RWPE2 (cell line): ENCODE measurements at regions not wholly inside any gene's neighbourhood (a gene's known extent, or its start where the extent isn't known, plus 50 kb on each side); places are given as distances from the start of the nearest gene placed in this dataset.

Experiments used
- ATAC-seq: fragments of 200-7000 bp; cut with Tn5 transposase; 3 replicates; pipeline ENCODE4 v1.9.1; 2021; ENCODE audit warnings: low read depth
- DNase-seq: peaks from one replicate; pipeline ENCODE4 v3.0.0-alpha.2; 2020; ENCODE audit warnings: low spot score
- H3K27ac ChIP-seq: fragments of 450-650 bp; 2 replicates; pipeline ENCODE4 v1.5.1; 2017; ENCODE audit warnings: mild to moderate bottlenecking; ENCODE audit not compliant: poor library complexity, severe bottlenecking
- H3K27me3 ChIP-seq: fragments of 250-450 bp; sonication (Bioruptor Pico); 2 replicates; pipeline ENCODE4 v1.5.1; 2021; ENCODE audit warnings: mild to moderate bottlenecking, moderate library complexity; ENCODE audit not compliant: insufficient read depth, poor library complexity, severe bottlenecking
- H3K36me3 ChIP-seq: fragments of 250-450 bp; sonication (Bioruptor Pico); 2 replicates; pipeline ENCODE4 v1.5.1; 2020; ENCODE audit warnings: low read depth, mild to moderate bottlenecking, moderate library complexity
- H3K4me1 ChIP-seq: fragments of 250-450 bp; sonication (Bioruptor Pico); 2 replicates; pipeline ENCODE4 v1.5.1; 2021; ENCODE audit warnings: mild to moderate bottlenecking, moderate library complexity; ENCODE audit not compliant: insufficient read depth, poor library complexity, severe bottlenecking
- H3K4me3 ChIP-seq: fragments of 250-450 bp; sonication (Bioruptor Pico); 2 replicates; pipeline ENCODE4 v1.5.1; 2021; ENCODE audit warnings: mild to moderate bottlenecking, moderate library complexity; ENCODE audit not compliant: severe bottlenecking
- H3K9me3 ChIP-seq: fragments of 250-450 bp; sonication (Bioruptor Pico); 2 replicates; pipeline ENCODE4 v1.5.1; 2021; ENCODE audit warnings: mild to moderate bottlenecking, moderate library complexity; ENCODE audit not compliant: severe bottlenecking
- TF ChIP-seq, protein P1 (sequence below): fragments of 450-650 bp; IDR thresholded peaks from one replicate; pipeline ENCODE4 v1.5.1; 2017; ENCODE audit warnings: mild to moderate bottlenecking, moderate library complexity; ENCODE audit not compliant: poor library complexity, severe bottlenecking

DNA sequence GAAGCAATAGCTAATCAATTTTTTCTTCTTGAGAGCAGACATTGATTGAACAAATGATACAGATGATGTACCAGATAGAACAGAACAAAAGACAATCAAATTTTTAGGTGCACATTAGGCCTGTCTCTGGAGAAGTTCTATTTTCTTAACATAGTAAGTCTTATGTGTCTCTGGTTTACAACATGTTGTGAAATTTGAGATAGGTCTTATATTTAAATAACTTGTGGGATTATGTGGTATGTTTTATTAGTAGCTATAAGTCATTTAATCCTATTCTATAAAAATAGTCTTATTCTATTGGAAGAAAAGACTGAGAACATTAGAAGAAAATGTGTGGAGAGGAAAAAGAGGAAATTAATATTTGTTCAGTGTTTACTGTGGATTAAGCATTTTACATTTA is 358.0 kb downstream of the ATP23 start:
- Histone ChIP-seq H3K9me3 (no peaks in the 10 kb centered on the region), H3K36me3 (no peaks in the 10 kb centered on the region), H3K4me1 (peaks cover 2% of the 10 kb centered on the region), H3K27ac (no peak overlapping the region), H3K27me3 (no peaks in the 10 kb centered on the region), H3K4me3 (no peak overlapping the region)
- DNase-seq (no peak), ATAC-seq (no peak)
- TF ChIP-seq, protein P1, sequence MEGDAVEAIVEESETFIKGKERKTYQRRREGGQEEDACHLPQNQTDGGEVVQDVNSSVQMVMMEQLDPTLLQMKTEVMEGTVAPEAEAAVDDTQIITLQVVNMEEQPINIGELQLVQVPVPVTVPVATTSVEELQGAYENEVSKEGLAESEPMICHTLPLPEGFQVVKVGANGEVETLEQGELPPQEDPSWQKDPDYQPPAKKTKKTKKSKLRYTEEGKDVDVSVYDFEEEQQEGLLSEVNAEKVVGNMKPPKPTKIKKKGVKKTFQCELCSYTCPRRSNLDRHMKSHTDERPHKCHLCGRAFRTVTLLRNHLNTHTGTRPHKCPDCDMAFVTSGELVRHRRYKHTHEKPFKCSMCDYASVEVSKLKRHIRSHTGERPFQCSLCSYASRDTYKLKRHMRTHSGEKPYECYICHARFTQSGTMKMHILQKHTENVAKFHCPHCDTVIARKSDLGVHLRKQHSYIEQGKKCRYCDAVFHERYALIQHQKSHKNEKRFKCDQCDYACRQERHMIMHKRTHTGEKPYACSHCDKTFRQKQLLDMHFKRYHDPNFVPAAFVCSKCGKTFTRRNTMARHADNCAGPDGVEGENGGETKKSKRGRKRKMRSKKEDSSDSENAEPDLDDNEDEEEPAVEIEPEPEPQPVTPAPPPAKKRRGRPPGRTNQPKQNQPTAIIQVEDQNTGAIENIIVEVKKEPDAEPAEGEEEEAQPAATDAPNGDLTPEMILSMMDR, result no peak

- Histone ChIP-seq H3K4me3 (no peak overlapping the region), H3K27me3 (no peaks in the 10 kb centered on the region), H3K9me3 (no peaks in the 10 kb centered on the region), H3K36me3 (no peaks in the 10 kb centered on the region), H3K4me1 (peaks cover 2% of the 10 kb centered on the region), H3K27ac (no peak overlapping the region)
- ATAC-seq, result no peak
- TF ChIP-seq, protein P1, result no peak
- no peak for DNase-seq
Measured at GRCh38 chr12:58301038-58301729, 359.8 kb downstream of the ATP23 start.

DNA sequence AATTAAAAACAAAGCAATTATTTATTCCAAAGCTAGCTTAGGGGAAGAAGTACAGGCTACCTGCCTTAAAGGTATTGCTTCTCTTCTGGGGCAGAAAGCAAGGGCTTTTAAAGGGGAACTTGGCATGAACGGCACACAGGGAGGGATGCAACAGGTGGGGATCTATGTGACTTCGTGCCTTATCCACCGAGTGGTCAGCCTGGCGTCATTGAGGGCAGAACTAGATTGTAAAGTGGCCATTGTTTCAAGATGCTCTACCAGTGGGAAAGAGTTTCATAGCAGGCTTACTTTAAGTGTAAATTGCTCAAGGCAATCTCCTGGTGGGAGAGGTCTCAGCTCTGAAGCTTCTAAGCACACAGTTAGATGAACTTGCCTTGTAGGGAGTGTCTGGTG is 360.4 kb downstream of the ATP23 start:
- no peak for DNase-seq
- TF ChIP-seq, protein P1, result no peak
- Histone ChIP-seq H3K27ac (no peak overlapping the region), H3K9me3 (no peaks in the 10 kb centered on the region), H3K27me3 (no peaks in the 10 kb centered on the region), H3K4me1 (peaks cover 2% of the 10 kb centered on the region), H3K4me3 (no peak overlapping the region), H3K36me3 (no peaks in the 10 kb centered on the region)
- ATAC-seq, result no peak

DNA sequence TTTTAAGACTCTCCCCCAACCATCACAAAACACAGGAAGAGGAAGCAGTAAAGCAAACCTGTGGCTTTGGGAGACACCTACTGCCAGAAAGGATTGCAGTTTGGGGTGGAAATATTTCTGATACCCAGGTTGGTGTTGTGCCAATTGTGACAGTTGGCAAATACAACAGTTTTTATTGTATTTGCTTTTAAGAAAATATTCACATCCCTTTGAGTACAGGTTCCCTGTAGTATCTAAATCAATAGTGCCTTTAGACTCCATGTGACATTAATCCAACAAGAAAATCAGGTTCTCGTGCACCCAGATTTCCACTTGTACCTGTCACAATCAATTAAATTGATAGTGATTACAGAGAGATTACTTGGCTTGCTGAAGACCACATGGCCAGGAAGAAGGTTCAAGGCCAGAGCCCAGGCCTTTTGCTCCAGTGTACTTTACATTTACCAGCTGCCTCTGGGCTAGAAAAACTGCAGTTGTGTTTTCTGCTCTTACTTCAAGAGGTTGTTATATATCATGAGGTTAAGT is 361.2 kb downstream of the ATP23 start:
- Histone ChIP-seq H3K36me3 (no peaks in the 10 kb centered on the region), H3K27me3 (no peaks in the 10 kb centered on the region), H3K4me1 (peaks cover 2% of the 10 kb centered on the region), H3K4me3 (no peak overlapping the region), H3K27ac (no peak overlapping the region), H3K9me3 (peaks cover 3% of the 10 kb centered on the region)
- DNase-seq (no peak), ATAC-seq (no peak)
- TF ChIP-seq, protein P1, result peak; percentile 41
